Mesenchymal stem cell (in vitro differentiated cells and primary cell): ENCODE measurements at regions not wholly inside any gene's neighbourhood (a gene's known extent, or its start where the extent isn't known, plus 50 kb on each side); places are given as distances from the start of the nearest gene placed in this dataset.
"Not testable (repeated sequence)": the region's sequence is repeated elsewhere in the genome, so short reads cannot be mapped to it uniquely, and the experiment has no call there.

Source experiments
- DNase-seq: peaks from one replicate; pipeline ENCODE4 v3.0.0-alpha.2; 2013
- H2AFZ ChIP-seq: one replicate; pipeline ENCODE4 v1.6.1; 2013; ENCODE audit warnings: low read depth, mild to moderate bottlenecking, control low read depth, inconsistent platforms, low read length, moderate library complexity
- H2AK5ac ChIP-seq: 2 replicates; pipeline ENCODE4 v1.6.1; 2013; ENCODE audit warnings: low read length, moderate library complexity, mild to moderate bottlenecking, inconsistent platforms; ENCODE audit not compliant: severe bottlenecking
- H2BK120ac ChIP-seq: one replicate; pipeline ENCODE4 v1.6.1; 2013; ENCODE audit warnings: low read depth, mild to moderate bottlenecking, inconsistent platforms, low read length, moderate library complexity
- H2BK12ac ChIP-seq, 2 experiments: one replicate each; pipeline ENCODE4 v1.6.1; 2013; ENCODE audit warnings: inconsistent platforms in 2 of 2, low read length in 2 of 2, mild to moderate bottlenecking in 2 of 2, moderate library complexity in 2 of 2, control low read depth in 1 of 2
- H2BK15ac ChIP-seq: one replicate; pipeline ENCODE4 v1.6.1; 2013; ENCODE audit warnings: mild to moderate bottlenecking, low read depth, inconsistent platforms; ENCODE audit not compliant: poor library complexity, severe bottlenecking
- H2BK5ac ChIP-seq: 2 replicates; pipeline ENCODE4 v1.6.1; 2013; ENCODE audit warnings: low read depth, mild to moderate bottlenecking, low read length, control low read depth, inconsistent platforms; ENCODE audit not compliant: poor library complexity, severe bottlenecking
- H3K14ac ChIP-seq, 2 experiments: one replicate each; pipeline ENCODE4 v1.6.1; 2013; ENCODE audit warnings: inconsistent platforms in 2 of 2, low read length in 2 of 2, control low read depth in 1 of 2, mild to moderate bottlenecking in 1 of 2, moderate library complexity in 1 of 2
- H3K18ac ChIP-seq, 2 experiments: one replicate each; pipeline ENCODE4 v1.6.1; 2013; ENCODE audit warnings: inconsistent platforms in 2 of 2, low read length in 2 of 2, control low read depth in 1 of 2, low read depth in 1 of 2, mild to moderate bottlenecking in 1 of 2
- H3K23ac ChIP-seq, 2 experiments: one replicate each; pipeline ENCODE4 v1.6.1; 2013; ENCODE audit warnings: inconsistent platforms in 2 of 2, low read length in 2 of 2, mild to moderate bottlenecking in 2 of 2, moderate library complexity in 2 of 2, control low read depth in 1 of 2
- H3K27ac ChIP-seq: 2 replicates; pipeline ENCODE4 v1.5.1; 2013; ENCODE audit warnings: mild to moderate bottlenecking, moderate library complexity, low read length, control low read depth, inconsistent platforms; ENCODE audit not compliant: poor library complexity, severe bottlenecking
- H3K27me3 ChIP-seq, 2 experiments: 2 replicates each; pipeline versions ENCODE4 v1.6.1 to v1.7.0; 2013; ENCODE audit warnings: low read length in 2 of 2, mild to moderate bottlenecking in 2 of 2, moderate library complexity in 2 of 2, control low read depth in 1 of 2, inconsistent platforms in 1 of 2; ENCODE audit not compliant: control insufficient read depth in 1 of 2, insufficient read depth in 1 of 2
- H3K36me3 ChIP-seq, 2 experiments: 2 replicates each; pipeline versions ENCODE4 v1.6.1 to v1.7.0; 2013; ENCODE audit warnings: low read length in 2 of 2, control low read depth in 1 of 2, inconsistent platforms in 1 of 2, low read depth in 1 of 2, mild to moderate bottlenecking in 1 of 2; ENCODE audit not compliant: insufficient read depth in 2 of 2, control insufficient read depth in 1 of 2
- H3K4ac ChIP-seq, 2 experiments: one replicate each; pipeline ENCODE4 v1.6.1; 2013; ENCODE audit warnings: inconsistent platforms in 2 of 2, low read length in 2 of 2, mild to moderate bottlenecking in 2 of 2, moderate library complexity in 2 of 2, control low read depth in 1 of 2, low read depth in 1 of 2
- H3K4me1 ChIP-seq: 2 replicates; pipeline ENCODE4 v1.6.1; 2013; ENCODE audit warnings: low read depth, low read length, control low read depth; ENCODE audit not compliant: control insufficient read depth, insufficient read depth
- H3K4me2 ChIP-seq: 2 replicates; pipeline ENCODE4 v1.6.1; 2013; ENCODE audit warnings: low read length, mild to moderate bottlenecking, inconsistent platforms; ENCODE audit not compliant: poor library complexity, severe bottlenecking
- H3K4me3 ChIP-seq, 2 experiments: 2 replicates each; pipeline versions ENCODE4 v1.5.1 to v1.7.0; 2013; ENCODE audit warnings: low read length in 2 of 2, mild to moderate bottlenecking in 2 of 2, control low read depth in 1 of 2, low read depth in 1 of 2; ENCODE audit not compliant: insufficient read depth in 1 of 2
- H3K79me1 ChIP-seq: replicated peaks from 2 replicates; pipeline ENCODE4 v1.6.1; 2013; ENCODE audit warnings: mild to moderate bottlenecking, control low read depth, low read length, inconsistent platforms; ENCODE audit not compliant: poor library complexity, severe bottlenecking
- H3K9ac ChIP-seq: 2 replicates; pipeline ENCODE4 v1.7.0; 2013; ENCODE audit warnings: mild to moderate bottlenecking, low read length, moderate library complexity
- H3K9me3 ChIP-seq: 2 replicates; pipeline ENCODE4 v1.7.0; 2013; ENCODE audit warnings: mild to moderate bottlenecking, low read length; ENCODE audit not compliant: control insufficient read depth
- H4K8ac ChIP-seq: one replicate; pipeline ENCODE4 v1.6.1; 2013; ENCODE audit warnings: inconsistent platforms, mild to moderate bottlenecking, low read length, moderate library complexity
- H4K91ac ChIP-seq: one replicate; pipeline ENCODE4 v1.6.1; 2013; ENCODE audit warnings: mild to moderate bottlenecking, low read length, inconsistent platforms
- WGBS: methylation state at CpG from one replicate; pipeline ENCODE4 v1.1.7; 2013; ENCODE audit warnings: mixed read lengths; 5-methylcytosine and 5-hydroxymethylcytosine counted together

DNA sequence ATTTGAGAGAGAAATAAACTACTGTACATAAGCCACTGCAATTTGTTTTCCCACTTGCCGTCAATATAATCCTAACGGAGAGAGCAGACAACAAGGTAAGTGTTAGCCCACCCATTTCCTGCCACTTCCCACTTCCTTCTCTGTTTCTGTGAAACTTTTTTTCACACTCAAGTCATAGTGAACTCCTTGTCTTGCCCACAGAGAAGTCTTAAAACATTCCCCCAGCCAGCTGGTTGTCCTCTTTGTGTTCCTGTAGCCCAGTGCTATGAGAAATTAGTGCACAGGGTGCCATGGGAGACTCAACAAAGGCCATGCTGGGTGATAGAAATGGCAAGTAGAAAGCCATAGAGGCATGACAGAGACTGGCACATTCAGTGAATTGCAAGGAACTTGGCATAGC is 208.6 kb downstream of the BLID start:
- H3K36me3 ChIP-seq, result no peaks in the 10 kb centered on the region
- no peak overlapping the region for H2AFZ ChIP-seq
- no peak overlapping the region for H2BK120ac ChIP-seq
- H3K27me3 ChIP-seq, result no peaks in the 10 kb centered on the region
- WGBS, result 98% methylated on average over 2 of the region's 2 CpGs
- H2BK5ac ChIP-seq, result no peak overlapping the region
- no peak for DNase-seq
- H2AK5ac ChIP-seq, result no peak overlapping the region
- H3K9ac ChIP-seq, result no peak overlapping the region
- H3K18ac ChIP-seq, result no peak overlapping the region
- no peaks in the 10 kb centered on the region for H3K9me3 ChIP-seq
- no peak overlapping the region for H3K27ac ChIP-seq
- H3K79me1 ChIP-seq, result no peaks in the 10 kb centered on the region
- H3K14ac ChIP-seq, result no peak overlapping the region
- no peaks in the 10 kb centered on the region for H3K4me1 ChIP-seq
- H3K23ac ChIP-seq, result no peak overlapping the region
- no peak overlapping the region for H3K4me2 ChIP-seq
- no peak overlapping the region for H4K91ac ChIP-seq
- H2BK12ac ChIP-seq, result no peak overlapping the region
- H3K4me3 ChIP-seq, result no peak overlapping the region
- no peak overlapping the region for H4K8ac ChIP-seq
- no peak overlapping the region for H3K4ac ChIP-seq
- H2BK15ac ChIP-seq, result no peak overlapping the region

DNA sequence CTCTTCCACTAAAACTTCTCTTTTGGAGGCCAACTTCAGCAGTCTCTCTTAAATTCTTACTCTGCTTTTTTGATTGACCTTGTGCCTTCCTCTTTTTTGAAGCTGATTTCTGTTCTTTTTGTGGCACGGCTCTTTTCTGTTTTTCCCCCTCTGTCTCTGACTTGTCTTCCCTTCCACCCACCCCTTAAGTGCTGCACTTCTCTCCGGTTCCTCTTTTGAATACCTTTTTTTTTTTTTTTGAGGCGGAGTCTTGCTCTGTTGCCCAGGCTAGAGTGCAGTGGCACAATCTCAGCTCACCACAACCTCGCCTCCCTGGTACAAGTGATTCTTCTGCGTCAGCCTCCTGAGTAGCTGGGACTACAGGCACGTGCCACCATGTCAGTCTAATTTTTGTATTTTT is 211.9 kb downstream of the BLID start:
- Histone ChIP-seq H2BK5ac (no peak overlapping the region), H3K9ac (no peak overlapping the region), H3K36me3 (no peaks in the 10 kb centered on the region), H3K4ac (no peak overlapping the region), H2AFZ (no peak overlapping the region), H2BK12ac (no peak overlapping the region), H3K27ac (no peak overlapping the region), H2AK5ac (no peak overlapping the region), H3K4me1 (no peaks in the 10 kb centered on the region), H3K4me2 (no peak overlapping the region), H3K18ac (no peak overlapping the region), H3K14ac (no peak overlapping the region), H4K91ac (no peak overlapping the region), H3K79me1 (no peaks in the 10 kb centered on the region), H3K4me3 (no peak overlapping the region), H3K23ac (no peak overlapping the region), H3K27me3 (no peaks in the 10 kb centered on the region), H2BK120ac (no peak overlapping the region), H2BK15ac (no peak overlapping the region), H3K9me3 (no peaks in the 10 kb centered on the region), H4K8ac (no peak overlapping the region)
- 93% methylated on average over 6 of the region's 6 CpGs for WGBS
- DNase-seq, result no peak

DNA sequence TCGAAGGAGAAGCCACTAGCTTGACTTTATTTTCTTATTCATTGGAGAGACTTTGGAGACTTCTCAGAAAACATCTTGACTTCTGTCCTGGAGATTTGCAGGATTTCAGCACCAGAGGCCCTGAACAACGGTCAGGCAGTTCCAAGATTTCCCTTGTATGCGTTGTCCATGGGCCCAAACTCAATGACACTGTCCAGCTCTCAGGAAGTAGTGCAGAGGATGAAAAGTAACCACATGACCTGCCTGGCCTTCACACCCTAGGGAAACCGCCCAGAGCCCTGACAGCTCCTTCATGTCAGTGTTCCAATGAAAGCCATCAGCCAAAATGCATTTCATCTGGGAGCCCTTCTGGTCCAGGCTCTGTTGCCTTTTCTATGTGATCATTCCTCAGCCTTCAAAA is 214.1 kb downstream of the BLID start:
- H3K4ac ChIP-seq, result no peak overlapping the region
- no peaks in the 10 kb centered on the region for H3K9me3 ChIP-seq
- H3K14ac ChIP-seq, result no peak overlapping the region
- no peaks in the 10 kb centered on the region for H3K4me1 ChIP-seq
- no peak overlapping the region for H2AK5ac ChIP-seq
- no peaks in the 10 kb centered on the region for H3K36me3 ChIP-seq
- DNase-seq, result no peak
- WGBS, result 90% methylated on average over 4 of the region's 4 CpGs
- H2BK12ac ChIP-seq, result no peak overlapping the region
- no peak overlapping the region for H3K4me3 ChIP-seq
- H4K91ac ChIP-seq, result no peak overlapping the region
- H2BK120ac ChIP-seq, result no peak overlapping the region
- H3K23ac ChIP-seq, result no peak overlapping the region
- no peak overlapping the region for H3K9ac ChIP-seq
- H2BK15ac ChIP-seq, result no peak overlapping the region
- H3K27me3 ChIP-seq, result no peaks in the 10 kb centered on the region
- H2BK5ac ChIP-seq, result no peak overlapping the region
- H2AFZ ChIP-seq, result no peak overlapping the region
- no peak overlapping the region for H3K27ac ChIP-seq
- H3K4me2 ChIP-seq, result no peak overlapping the region
- no peak overlapping the region for H3K18ac ChIP-seq
- H4K8ac ChIP-seq, result no peak overlapping the region
- H3K79me1 ChIP-seq, result no peaks in the 10 kb centered on the region

DNA sequence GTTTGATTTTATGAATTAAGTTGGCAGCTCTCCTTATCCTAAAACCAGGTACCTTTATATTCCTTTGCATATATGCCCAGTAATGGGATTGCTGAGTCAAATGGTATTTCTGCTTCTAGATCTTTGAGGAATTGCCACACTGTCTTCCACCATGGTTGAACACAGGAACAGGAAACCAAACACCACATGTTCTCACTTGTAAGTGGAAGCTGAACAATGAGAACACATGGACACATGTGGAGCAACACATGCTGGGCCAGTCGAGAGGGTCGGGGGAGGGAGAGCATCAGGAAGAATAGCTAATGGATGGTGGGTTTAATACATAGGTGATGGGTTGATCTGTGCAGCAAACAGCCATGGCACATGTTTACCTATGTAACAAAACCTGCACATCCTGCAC is 214.6 kb downstream of the BLID start:
- DNase-seq, H3K4me2 ChIP-seq, H4K8ac ChIP-seq, H3K79me1 ChIP-seq, H2BK12ac ChIP-seq, H3K23ac ChIP-seq, H3K27ac ChIP-seq, H3K18ac ChIP-seq, H3K4ac ChIP-seq, H3K4me3 ChIP-seq, H2BK5ac ChIP-seq, H3K27me3 ChIP-seq, H4K91ac ChIP-seq, H2BK120ac ChIP-seq, H2AK5ac ChIP-seq, H3K9me3 ChIP-seq, H3K14ac ChIP-seq, H3K36me3 ChIP-seq, H3K4me1 ChIP-seq, H3K9ac ChIP-seq, H2AFZ ChIP-seq, H2BK15ac ChIP-seq: not testable (repeated sequence)
- 82% methylated on average over 2 of the region's 2 CpGs for WGBS
